GM23248 (cell line): ENCODE measurements at regions not wholly inside any gene's neighbourhood (a gene's known extent, or its start where the extent isn't known, plus 50 kb on each side); places are given as distances from the start of the nearest gene placed in this dataset.

Source experiments
- EZH2 ChIP-seq: fragments of 200-600 bp; sonication (generic); IDR thresholded peaks from 2 replicates; pipeline ENCODE4 v1.6.1; 2018; ENCODE audit warnings: antibody characterized with exemption, mild to moderate bottlenecking; ENCODE audit not compliant: insufficient read depth, poor library complexity, severe bottlenecking
- EZH2phosphoT487 ChIP-seq: fragments of 200-600 bp; sonication (generic); IDR thresholded peaks from 2 replicates; pipeline ENCODE4 v1.6.1; 2018; ENCODE audit warnings: antibody characterized with exemption, moderate library complexity, mild to moderate bottlenecking, low read depth; ENCODE audit not compliant: insufficient read depth

DNA sequence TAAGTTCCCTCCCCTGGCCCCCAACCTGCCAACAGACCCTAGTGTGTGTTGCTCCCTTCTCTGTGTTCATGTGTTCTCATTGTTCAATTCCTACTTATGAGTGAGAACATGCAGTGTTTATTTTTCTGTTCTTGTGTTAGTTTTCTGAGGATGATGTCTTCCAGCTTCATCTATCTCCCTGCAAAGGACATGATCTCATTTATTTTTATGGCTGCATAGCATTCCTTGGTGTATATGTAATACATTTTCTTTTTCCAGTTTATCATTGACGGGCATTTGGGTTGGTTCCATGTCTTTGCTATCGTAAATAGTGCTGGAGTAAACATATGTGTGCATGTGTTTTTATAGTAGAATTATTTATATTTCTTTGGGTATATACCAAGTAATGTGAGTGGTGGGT is 602.2 kb downstream of the DSC3 start:
- TF ChIP-seq EZH2 (no peak), EZH2phosphoT487 (no peak)
